HEK293T (cell line): ENCODE measurements at regions not wholly inside any gene's neighbourhood (a gene's known extent, or its start where the extent isn't known, plus 50 kb on each side); places are given as distances from the start of the nearest gene placed in this dataset.

Experiments
- CTCF ChIA-PET: fragments of 350-600 bp; formaldehyde crosslinking; extraction: SDS; loops from one replicate; lab custom pipeline; 2021; ENCODE audit warnings: antibody characterized with exemption, inconsistent platforms; lab: Yijun Ruan, JAX
- POLR2A ChIA-PET: fragments of 350-600 bp; formaldehyde crosslinking; extraction: SDS; loops from one replicate; lab custom pipeline; 2020; ENCODE audit warnings: antibody characterized with exemption, inconsistent platforms; lab: Yijun Ruan, JAX
- DNase-seq: peaks from one replicate; pipeline ENCODE4 v3.0.0; 2012; ENCODE audit warnings: mixed read lengths; ENCODE audit errors: extremely low spot score
- ARNT ChIP-seq: fragments of 450-650 bp; IDR thresholded peaks from 2 replicates; pipeline ENCODE4 v1.6.1; 2017; ENCODE audit warnings: mild to moderate bottlenecking
- BHLHE40 ChIP-seq: fragments of 450-650 bp; IDR thresholded peaks from 2 replicates; pipeline ENCODE4 v1.6.1; 2016; ENCODE audit warnings: mild to moderate bottlenecking, moderate library complexity, borderline replicate concordance
- CTBP1 ChIP-seq: fragments of 450-650 bp; IDR thresholded peaks from 2 replicates; pipeline ENCODE4 v1.6.1; 2016; ENCODE audit warnings: borderline replicate concordance
- ELF4 ChIP-seq: fragments of 450-650 bp; IDR thresholded peaks from 2 replicates; pipeline ENCODE4 v1.6.1; 2017; ENCODE audit warnings: antibody characterized with exemption
- FOXA1 ChIP-seq: fragments of 450-650 bp; IDR thresholded peaks from 2 replicates; pipeline ENCODE4 v1.6.1; 2016; ENCODE audit warnings: mild to moderate bottlenecking
- FOXK2 ChIP-seq: fragments of 450-650 bp; IDR thresholded peaks from 2 replicates; pipeline ENCODE4 v1.6.1; 2016; ENCODE audit warnings: mild to moderate bottlenecking
- FOXM1 ChIP-seq: fragments of 450-650 bp; IDR thresholded peaks from 2 replicates; pipeline ENCODE4 v1.6.1; 2017; ENCODE audit warnings: mild to moderate bottlenecking, borderline replicate concordance
- HDGF ChIP-seq: fragments of 450-650 bp; IDR thresholded peaks from 2 replicates; pipeline ENCODE4 v1.6.1; 2017; ENCODE audit warnings: antibody characterized with exemption, borderline replicate concordance
- L3MBTL2 ChIP-seq: fragments of 450-650 bp; conservative IDR thresholded peaks from 2 replicates; pipeline ENCODE4 v1.6.1; 2016; ENCODE audit warnings: mild to moderate bottlenecking
- LEF1 ChIP-seq: fragments of 450-650 bp; IDR thresholded peaks from 2 replicates; pipeline ENCODE4 v1.6.1; 2017; ENCODE audit warnings: mild to moderate bottlenecking, borderline replicate concordance
- NFRKB ChIP-seq: fragments of 450-650 bp; IDR thresholded peaks from 2 replicates; pipeline ENCODE4 v1.6.1; 2016; ENCODE audit warnings: mild to moderate bottlenecking, moderate library complexity
- SP1 ChIP-seq: fragments of 450-650 bp; IDR thresholded peaks from 2 replicates; pipeline ENCODE4 v1.6.1; 2017
- SUZ12 ChIP-seq: fragments of 450-650 bp; IDR thresholded peaks from 2 replicates; pipeline ENCODE4 v1.6.1; 2016; ENCODE audit warnings: mild to moderate bottlenecking
- TARDBP ChIP-seq: fragments of 450-650 bp; IDR thresholded peaks from 2 replicates; pipeline ENCODE4 v1.6.1; 2016
- ZNF384 ChIP-seq: fragments of 450-650 bp; IDR thresholded peaks from 2 replicates; pipeline ENCODE4 v1.6.1; 2016
- TF ChIP-seq, protein P1 (sequence below): fragments of 450-650 bp; IDR thresholded peaks from 2 replicates; pipeline ENCODE4 v1.6.1; 2016

DNA sequence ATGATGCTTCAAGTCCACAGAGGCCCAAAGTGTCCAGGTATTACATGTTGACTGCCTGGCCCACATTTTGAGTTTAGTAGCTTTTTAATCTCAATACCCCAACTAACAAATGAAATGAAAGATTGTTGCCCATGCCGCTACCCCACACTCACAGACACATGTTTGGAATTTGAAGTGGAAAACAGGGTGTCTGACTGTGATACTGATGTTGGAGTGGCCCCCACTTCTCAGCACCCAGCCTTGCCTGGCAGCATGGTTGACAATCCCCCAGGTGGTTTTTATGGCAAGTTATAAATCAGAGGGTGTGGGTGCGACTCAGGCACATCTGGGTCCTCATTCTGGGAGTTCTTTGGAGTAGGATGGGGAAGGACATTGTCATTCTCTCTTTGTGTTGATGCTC lies 314.7 kb upstream of the ZNF32 start:
- ChIA-PET CTCF (interaction anchor here (0.6 to 0.7 kb wide), 2 partner anchors 25 to 303 kb away, joined by 3 read pairs; no protein-coding TSS in a partner anchor), POLR2A (no interaction called here)
- DNase-seq: no peak
- TF ChIP-seq L3MBTL2 (no peak), HDGF (no peak), SP1 (no peak), FOXK2 (no peak), ELF4 (no peak), ZNF384 (no peak), BHLHE40 (no peak), FOXA1 (no peak), NFRKB (no peak), LEF1 (no peak), SUZ12 (no peak), FOXM1 (no peak), CTBP1 (no peak), TARDBP (no peak), ARNT (no peak)
- TF ChIP-seq, protein P1, sequence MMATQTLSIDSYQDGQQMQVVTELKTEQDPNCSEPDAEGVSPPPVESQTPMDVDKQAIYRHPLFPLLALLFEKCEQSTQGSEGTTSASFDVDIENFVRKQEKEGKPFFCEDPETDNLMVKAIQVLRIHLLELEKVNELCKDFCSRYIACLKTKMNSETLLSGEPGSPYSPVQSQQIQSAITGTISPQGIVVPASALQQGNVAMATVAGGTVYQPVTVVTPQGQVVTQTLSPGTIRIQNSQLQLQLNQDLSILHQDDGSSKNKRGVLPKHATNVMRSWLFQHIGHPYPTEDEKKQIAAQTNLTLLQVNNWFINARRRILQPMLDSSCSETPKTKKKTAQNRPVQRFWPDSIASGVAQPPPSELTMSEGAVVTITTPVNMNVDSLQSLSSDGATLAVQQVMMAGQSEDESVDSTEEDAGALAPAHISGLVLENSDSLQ: no peak

GRCh38 chr10:43962346-43963191 lies 313.9 kb upstream of the ZNF32 start:
- CTCF ChIA-PET: interaction anchor here (0.6 to 0.7 kb wide), 2 partner anchors 26 to 302 kb away, joined by 3 read pairs; no protein-coding TSS in a partner anchor
- POLR2A ChIA-PET: no interaction called here
- TF ChIP-seq SUZ12 (no peak), ARNT (no peak), FOXK2 (no peak), ELF4 (no peak), LEF1 (no peak), ZNF384 (no peak), NFRKB (no peak), TARDBP (no peak), SP1 (no peak)
- TF ChIP-seq, protein P1: no peak
- DNase-seq: no peak

- DNase-seq: no peak
- CTCF ChIA-PET: interaction anchor here (0.7 to 1.1 kb wide), 2 partner anchors 21 to 61 kb away, joined by 3 read pairs; no protein-coding TSS in a partner anchor
- POLR2A ChIA-PET: no interaction called here
- TF ChIP-seq SUZ12 (no peak), FOXA1 (no peak), BHLHE40 (no peak), CTBP1 (no peak), TARDBP (no peak), SP1 (no peak), ARNT (no peak), HDGF (no peak), NFRKB (no peak), ELF4 (no peak), L3MBTL2 (no peak), ZNF384 (no peak), FOXK2 (no peak), LEF1 (no peak), FOXM1 (no peak)
- TF ChIP-seq, protein P1: no peak
Measured at GRCh38 chr10:43961523-43962345, 313.1 kb upstream of the ZNF32 start.

GRCh38 chr10:43960981-43961380 lies 312.3 kb upstream of the ZNF32 start:
- TF ChIP-seq ARNT (no peak), ZNF384 (no peak), LEF1 (no peak), BHLHE40 (no peak), ELF4 (no peak), SP1 (no peak), L3MBTL2 (no peak), TARDBP (no peak), FOXM1 (no peak), SUZ12 (no peak)
- TF ChIP-seq, protein P1: no peak
- no peak for DNase-seq
- CTCF ChIA-PET: interaction anchor here (0.7 to 1.1 kb wide), 2 partner anchors 21 to 60 kb away, joined by 3 read pairs; no protein-coding TSS in a partner anchor
- POLR2A ChIA-PET: no interaction called here

DNA sequence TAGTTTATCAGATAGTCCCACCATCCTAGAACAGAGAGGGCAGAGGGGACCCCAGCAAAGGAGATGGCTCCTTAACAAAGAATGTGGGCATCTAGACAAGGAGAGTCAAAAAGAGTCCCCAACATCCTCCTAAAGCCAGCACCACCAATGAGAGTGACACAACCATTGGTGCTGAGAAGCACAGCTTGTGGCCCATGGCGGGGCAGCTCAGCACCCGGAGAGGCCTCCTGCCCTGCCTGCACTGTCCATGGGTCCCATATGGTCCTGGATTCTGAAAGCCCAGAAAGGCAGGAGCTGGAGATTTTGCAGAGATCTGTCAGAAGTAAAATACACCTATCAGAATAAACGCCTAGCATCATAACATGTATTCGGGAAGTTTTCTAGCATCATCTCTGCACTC lies 311.8 kb upstream of the ZNF32 start:
- no peak for DNase-seq
- ChIA-PET CTCF (interaction anchor here (1.1 kb wide), 1 partner anchor 20 kb away, joined by 3 read pairs; no protein-coding TSS in a partner anchor), POLR2A (no interaction called here)
- TF ChIP-seq FOXM1 (no peak), TARDBP (no peak), L3MBTL2 (no peak), ZNF384 (no peak), SP1 (no peak), CTBP1 (no peak), BHLHE40 (no peak), SUZ12 (no peak), ARNT (no peak), FOXK2 (no peak), ELF4 (no peak), FOXA1 (no peak)
- TF ChIP-seq, protein P1: no peak
